Esophagus squamous epithelium (tissue), 4 donors: ENCODE measurements at regions not wholly inside any gene's neighbourhood (a gene's known extent, or its start where the extent isn't known, plus 50 kb on each side); places are given as distances from the start of the nearest gene placed in this dataset.

Experiments used
- POLR2A ChIP-seq, 4 donors: fragments of 450-650 bp; IDR thresholded peaks; one replicate each; pipeline ENCODE4 v1.6.1; 2017; ENCODE audit warnings: antibody characterized with exemption in 4 of 4, mild to moderate bottlenecking in 4 of 4, moderate library complexity in 3 of 4
- TF ChIP-seq, protein P1 (sequence below), 6 experiments: fragments of 450-650 bp in 4 of 6; fragments of 200-600 bp in 2 of 6; sonication (generic) in 2 of 6; IDR thresholded peaks; one replicate each; pipeline ENCODE4 v1.5.1; 2016 to 2019; ENCODE audit warnings: antibody characterized with exemption in 6 of 6, mild to moderate bottlenecking in 4 of 6, moderate library complexity in 4 of 6

DNA sequence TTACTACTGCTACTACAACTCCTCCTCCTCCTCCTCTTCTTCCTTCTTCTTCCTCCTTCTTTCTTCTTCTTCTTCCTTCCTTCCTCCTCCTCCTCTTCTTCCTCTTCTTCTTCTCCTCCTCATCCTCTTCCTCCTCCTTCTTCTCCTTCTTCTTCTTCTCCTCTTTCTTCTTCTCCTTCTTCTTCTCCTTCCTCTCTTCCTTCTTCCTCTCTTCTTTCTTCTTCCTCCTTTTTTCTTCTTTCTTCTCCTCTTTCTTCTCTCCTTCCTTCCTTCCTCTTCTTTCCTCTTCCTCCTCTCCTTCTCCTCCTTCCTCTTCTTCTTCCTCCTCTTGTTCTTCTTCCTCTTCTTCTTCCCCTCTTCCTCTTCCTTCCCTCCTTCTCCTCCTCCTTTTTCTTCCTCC, 94.7 kb upstream of the MYO16 start:
- TF ChIP-seq, protein P1, sequence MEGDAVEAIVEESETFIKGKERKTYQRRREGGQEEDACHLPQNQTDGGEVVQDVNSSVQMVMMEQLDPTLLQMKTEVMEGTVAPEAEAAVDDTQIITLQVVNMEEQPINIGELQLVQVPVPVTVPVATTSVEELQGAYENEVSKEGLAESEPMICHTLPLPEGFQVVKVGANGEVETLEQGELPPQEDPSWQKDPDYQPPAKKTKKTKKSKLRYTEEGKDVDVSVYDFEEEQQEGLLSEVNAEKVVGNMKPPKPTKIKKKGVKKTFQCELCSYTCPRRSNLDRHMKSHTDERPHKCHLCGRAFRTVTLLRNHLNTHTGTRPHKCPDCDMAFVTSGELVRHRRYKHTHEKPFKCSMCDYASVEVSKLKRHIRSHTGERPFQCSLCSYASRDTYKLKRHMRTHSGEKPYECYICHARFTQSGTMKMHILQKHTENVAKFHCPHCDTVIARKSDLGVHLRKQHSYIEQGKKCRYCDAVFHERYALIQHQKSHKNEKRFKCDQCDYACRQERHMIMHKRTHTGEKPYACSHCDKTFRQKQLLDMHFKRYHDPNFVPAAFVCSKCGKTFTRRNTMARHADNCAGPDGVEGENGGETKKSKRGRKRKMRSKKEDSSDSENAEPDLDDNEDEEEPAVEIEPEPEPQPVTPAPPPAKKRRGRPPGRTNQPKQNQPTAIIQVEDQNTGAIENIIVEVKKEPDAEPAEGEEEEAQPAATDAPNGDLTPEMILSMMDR (IDR thresholded peaks at IDR 0.05): no peak
- no peak for TF ChIP-seq POLR2A (IDR thresholded peaks at IDR 0.05)
